IMR-90 (cell line): ENCODE measurements at regions not wholly inside any gene's neighbourhood (a gene's known extent, or its start where the extent isn't known, plus 50 kb on each side); places are given as distances from the start of the nearest gene placed in this dataset.

Experiments used
- BHLHE40 ChIP-seq: fragments of 150-350 bp; IDR thresholded peaks from 2 replicates; pipeline ENCODE4 v1.6.1; 2016; ENCODE audit warnings: mild to moderate bottlenecking, low read depth, low read length
- CTCF ChIP-seq: conservative IDR thresholded peaks from 2 replicates; pipeline ENCODE4 v1.5.1; 2012; ENCODE audit warnings: mild to moderate bottlenecking, low read depth, low read length, improper control_type of control experiment
- MAFK ChIP-seq: IDR thresholded peaks from 2 replicates; pipeline ENCODE4 v1.6.1; 2012; ENCODE audit warnings: low read depth, low read length, improper control_type of control experiment
- POLR2A ChIP-seq: IDR thresholded peaks from 2 replicates; pipeline ENCODE4 v1.6.1; 2012; ENCODE audit warnings: mild to moderate bottlenecking, low read depth, low read length
- RAD21 ChIP-seq: IDR thresholded peaks from 2 replicates; pipeline ENCODE4 v1.6.1; 2012; ENCODE audit warnings: low read length, improper control_type of control experiment
- RFX5 ChIP-seq: IDR thresholded peaks from 2 replicates; pipeline ENCODE4 v1.8.0; 2012; ENCODE audit warnings: low read depth, mild to moderate bottlenecking, low read length, moderate library complexity

DNA sequence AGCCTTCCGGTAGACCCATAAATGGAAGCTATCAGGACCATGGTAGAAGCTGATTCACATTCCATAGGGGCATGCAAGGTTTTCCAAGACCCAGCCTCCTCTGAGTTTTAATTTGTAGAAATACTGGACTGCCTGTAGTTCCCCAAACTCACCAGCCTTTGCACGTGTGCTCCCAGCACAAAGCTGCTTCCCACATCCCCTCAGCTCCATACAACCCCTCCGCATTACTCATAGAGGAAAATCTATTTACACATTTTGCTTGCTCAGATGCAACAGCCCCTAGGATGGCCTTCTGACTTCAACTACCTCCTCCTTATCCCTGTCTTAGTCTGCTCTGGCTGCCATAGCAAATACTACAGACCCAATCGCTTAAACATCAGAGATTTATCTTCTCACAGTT lies 336.2 kb downstream of the SETD4 start:
- TF ChIP-seq RAD21 (no peak), RFX5 (no peak), CTCF (no peak), MAFK (no peak), BHLHE40 (no peak), POLR2A (no peak)
